ENCODE measurements at regions not wholly inside any gene's neighbourhood (a gene's known extent, or its start where the extent isn't known, plus 50 kb on each side); places are given as distances from the start of the nearest gene placed in this dataset.

- DNase-seq (ENCODE audit: low spot score), result no peak
- H3K4me3 Mint-ChIP-seq (ENCODE audit: unreplicated experiment), result no peak overlapping the region
- TF ChIP-seq, protein P1, sequence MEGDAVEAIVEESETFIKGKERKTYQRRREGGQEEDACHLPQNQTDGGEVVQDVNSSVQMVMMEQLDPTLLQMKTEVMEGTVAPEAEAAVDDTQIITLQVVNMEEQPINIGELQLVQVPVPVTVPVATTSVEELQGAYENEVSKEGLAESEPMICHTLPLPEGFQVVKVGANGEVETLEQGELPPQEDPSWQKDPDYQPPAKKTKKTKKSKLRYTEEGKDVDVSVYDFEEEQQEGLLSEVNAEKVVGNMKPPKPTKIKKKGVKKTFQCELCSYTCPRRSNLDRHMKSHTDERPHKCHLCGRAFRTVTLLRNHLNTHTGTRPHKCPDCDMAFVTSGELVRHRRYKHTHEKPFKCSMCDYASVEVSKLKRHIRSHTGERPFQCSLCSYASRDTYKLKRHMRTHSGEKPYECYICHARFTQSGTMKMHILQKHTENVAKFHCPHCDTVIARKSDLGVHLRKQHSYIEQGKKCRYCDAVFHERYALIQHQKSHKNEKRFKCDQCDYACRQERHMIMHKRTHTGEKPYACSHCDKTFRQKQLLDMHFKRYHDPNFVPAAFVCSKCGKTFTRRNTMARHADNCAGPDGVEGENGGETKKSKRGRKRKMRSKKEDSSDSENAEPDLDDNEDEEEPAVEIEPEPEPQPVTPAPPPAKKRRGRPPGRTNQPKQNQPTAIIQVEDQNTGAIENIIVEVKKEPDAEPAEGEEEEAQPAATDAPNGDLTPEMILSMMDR (IDR thresholded peaks at IDR 0.05), result no peak
- H3K27ac Mint-ChIP-seq (ENCODE audit: unreplicated experiment), result no peak overlapping the region
- no peaks in the 10 kb centered on the region for H3K36me3 Mint-ChIP-seq (ENCODE audit: low read depth)
- no peaks in the 10 kb centered on the region for H3K4me1 Mint-ChIP-seq (ENCODE audit: low read depth)
- no peaks in the 10 kb centered on the region for H3K27me3 Mint-ChIP-seq (ENCODE audit: low read depth)
- H3K9me3 Mint-ChIP-seq (ENCODE audit: low read depth), result no peaks in the 10 kb centered on the region
Measured at GRCh38 chr5:98065261-98065909, 708.1 kb upstream of the RGMB start.

DNA sequence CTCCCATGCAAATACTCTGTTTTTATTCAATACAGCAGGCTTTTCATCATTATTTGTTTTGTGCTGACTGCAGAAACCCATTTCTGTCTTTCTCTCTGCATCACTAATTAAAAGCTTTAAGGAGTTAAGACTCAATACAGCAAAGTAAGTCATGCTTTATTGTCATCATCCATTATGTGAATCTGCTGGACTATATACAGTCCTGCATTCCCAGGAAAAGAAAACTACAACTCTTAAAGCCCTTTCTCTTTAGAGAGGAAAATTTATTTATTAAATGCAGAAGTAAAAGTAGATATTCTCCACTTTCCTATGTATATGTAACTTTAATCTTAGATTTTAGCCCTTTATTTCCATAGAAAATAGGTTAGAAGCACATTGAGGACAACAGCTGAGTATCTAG is 706.6 kb upstream of the RGMB start:
- TF ChIP-seq, protein P1 (IDR thresholded peaks at IDR 0.05), result no peak
- H3K36me3 Mint-ChIP-seq (ENCODE audit: low read depth), result no peaks in the 10 kb centered on the region
- H3K27ac Mint-ChIP-seq (ENCODE audit: unreplicated experiment), result no peak overlapping the region
- H3K4me3 Mint-ChIP-seq (ENCODE audit: unreplicated experiment), result no peak overlapping the region
- H3K27me3 Mint-ChIP-seq (ENCODE audit: low read depth), result no peaks in the 10 kb centered on the region
- H3K4me1 Mint-ChIP-seq (ENCODE audit: low read depth), result no peaks in the 10 kb centered on the region
- no peaks in the 10 kb centered on the region for H3K9me3 Mint-ChIP-seq (ENCODE audit: low read depth)
- no peak for DNase-seq (ENCODE audit: low spot score)

DNA sequence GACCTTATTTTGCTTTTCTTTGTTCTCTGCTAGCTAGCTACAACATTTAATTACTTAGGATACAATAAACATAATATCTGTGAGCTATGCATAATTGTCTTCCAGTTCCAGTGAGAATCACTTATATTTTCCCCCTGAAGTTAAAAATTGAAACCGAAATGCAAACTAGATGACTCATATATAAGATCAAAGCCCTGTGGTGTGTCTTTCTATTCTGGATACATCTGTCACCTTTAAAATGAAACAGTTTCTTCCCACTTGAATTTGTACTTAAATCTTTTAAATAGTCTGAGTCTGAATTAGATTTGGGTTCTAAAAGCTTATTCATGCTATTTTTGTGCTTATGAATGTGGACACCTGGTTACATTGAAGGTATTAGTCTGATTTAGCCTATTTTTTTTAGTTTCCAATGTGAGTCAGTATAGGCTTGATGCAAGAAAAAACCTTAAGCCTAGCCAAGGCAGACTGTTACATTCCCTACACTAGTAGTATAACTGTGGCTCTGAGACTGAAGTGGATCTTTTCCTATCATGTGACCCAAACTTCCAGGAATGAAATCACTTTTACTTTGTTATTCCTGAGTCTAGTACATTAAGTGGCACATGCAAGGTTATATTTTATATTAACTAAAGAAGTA is 703.5 kb upstream of the RGMB start:
- H3K27me3 Mint-ChIP-seq (ENCODE audit: low read depth), result no peaks in the 10 kb centered on the region
- no peak overlapping the region for H3K4me3 Mint-ChIP-seq (ENCODE audit: unreplicated experiment)
- H3K36me3 Mint-ChIP-seq (ENCODE audit: low read depth), result no peaks in the 10 kb centered on the region
- no peaks in the 10 kb centered on the region for H3K9me3 Mint-ChIP-seq (ENCODE audit: low read depth)
- no peak overlapping the region for H3K27ac Mint-ChIP-seq (ENCODE audit: unreplicated experiment)
- TF ChIP-seq, protein P1 (IDR thresholded peaks at IDR 0.05), result no peak
- DNase-seq (ENCODE audit: low spot score), result no peak
- H3K4me1 Mint-ChIP-seq (ENCODE audit: low read depth), result no peaks in the 10 kb centered on the region

DNA sequence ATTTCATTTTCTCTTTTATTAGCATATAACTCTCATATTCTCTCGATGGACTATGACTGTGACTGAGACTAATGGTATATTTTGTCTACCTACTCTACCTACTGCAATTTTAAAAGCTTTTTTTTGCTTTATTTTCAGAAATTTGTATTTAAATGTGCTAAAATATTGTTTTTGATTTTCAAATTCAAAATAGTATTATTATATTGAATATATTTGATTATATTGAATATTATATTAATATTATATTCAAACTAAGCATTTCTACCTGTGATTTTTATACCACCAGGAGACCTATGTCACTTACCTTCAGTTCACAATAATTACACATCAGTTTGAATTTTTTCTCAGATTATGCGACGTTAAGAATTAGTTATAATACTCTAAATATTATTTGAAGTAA is 700.5 kb upstream of the RGMB start:
- H3K36me3 Mint-ChIP-seq (ENCODE audit: low read depth), result no peaks in the 10 kb centered on the region

DNA sequence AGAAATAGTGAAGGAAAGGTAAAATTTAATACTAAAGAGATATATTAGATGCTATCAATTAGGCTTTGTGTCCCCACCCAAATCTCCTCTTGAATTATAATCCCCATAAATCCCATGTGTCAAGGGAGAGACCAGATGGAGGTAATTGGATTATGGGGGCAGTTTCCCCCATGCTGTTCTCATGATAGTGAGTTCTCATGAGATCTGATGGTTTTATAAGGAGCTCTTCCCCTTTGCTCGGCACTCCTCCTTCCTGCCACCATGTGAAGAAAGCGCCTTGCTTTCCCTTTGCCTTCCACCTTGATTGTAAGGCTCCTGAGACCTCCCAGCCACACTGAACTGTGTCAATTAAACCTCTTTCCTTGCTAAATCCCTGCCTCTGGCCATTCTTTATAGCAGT is 697.0 kb upstream of the RGMB start:
- Mint-ChIP-seq H3K36me3 (ENCODE audit: low read depth) (no peaks in the 10 kb centered on the region), H3K27ac (ENCODE audit: unreplicated experiment) (no peak overlapping the region), H3K27me3 (ENCODE audit: low read depth) (no peaks in the 10 kb centered on the region), H3K9me3 (ENCODE audit: low read depth) (no peaks in the 10 kb centered on the region), H3K4me3 (ENCODE audit: unreplicated experiment) (no peak overlapping the region), H3K4me1 (ENCODE audit: low read depth) (no peaks in the 10 kb centered on the region)
- TF ChIP-seq, protein P1 (IDR thresholded peaks at IDR 0.05), result no peak
- no peak for DNase-seq (ENCODE audit: low spot score)

More for the DNA sequence above, 700.5 kb upstream of the RGMB start:
- H3K9me3 Mint-ChIP-seq (ENCODE audit: low read depth), result no peaks in the 10 kb centered on the region
- H3K27ac Mint-ChIP-seq (ENCODE audit: unreplicated experiment), result no peak overlapping the region
- no peak for DNase-seq (ENCODE audit: low spot score)
- no peaks in the 10 kb centered on the region for H3K27me3 Mint-ChIP-seq (ENCODE audit: low read depth)
- no peak overlapping the region for H3K4me3 Mint-ChIP-seq (ENCODE audit: unreplicated experiment)
- H3K4me1 Mint-ChIP-seq (ENCODE audit: low read depth), result no peaks in the 10 kb centered on the region
- TF ChIP-seq, protein P1 (IDR thresholded peaks at IDR 0.05), result no peak

All from chondrocyte (in vitro differentiated cells).